Thyroid gland (tissue), 4 donors: ENCODE measurements at regions not wholly inside any gene's neighbourhood (a gene's known extent, or its start where the extent isn't known, plus 50 kb on each side); places are given as distances from the start of the nearest gene placed in this dataset.

Experiments used
- POLR2A ChIP-seq, 2 donors: fragments of 450-650 bp; IDR thresholded peaks; one replicate each; pipeline ENCODE4 v1.6.1; 2017; ENCODE audit warnings: antibody characterized with exemption in 2 of 2, mild to moderate bottlenecking in 2 of 2, moderate library complexity in 1 of 2
- TF ChIP-seq, protein P1 (sequence below), 6 experiments: fragments of 200-600 bp in 3 of 6; fragments of 450-650 bp in 3 of 6; sonication (generic) in 3 of 6; IDR thresholded peaks; one replicate each; pipeline ENCODE4 v1.5.1; 2016 to 2019; ENCODE audit warnings: antibody characterized with exemption in 6 of 6, mild to moderate bottlenecking in 2 of 6, inconsistent platforms in 1 of 6, moderate library complexity in 1 of 6

DNA sequence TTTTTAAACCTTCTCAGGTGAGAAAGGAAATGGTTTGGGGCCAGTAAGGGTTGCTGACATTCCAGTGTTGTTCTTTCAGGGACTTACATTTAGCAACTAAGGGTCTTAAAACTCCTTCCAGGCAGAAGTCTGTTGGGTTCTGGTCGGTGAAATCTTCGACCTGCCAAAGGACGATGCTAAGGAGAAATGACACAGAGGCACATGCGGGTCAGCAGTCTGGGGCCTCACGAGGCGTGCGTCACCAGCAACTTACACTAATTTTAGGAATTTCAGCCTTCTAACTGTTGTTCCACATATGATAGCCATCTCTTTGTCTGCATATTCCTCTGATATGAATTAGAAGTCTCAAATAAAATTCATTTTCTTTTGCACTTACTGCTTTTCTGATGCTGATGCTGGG lies 64.1 kb upstream of the TMEM108 start:
- TF ChIP-seq, protein P1, sequence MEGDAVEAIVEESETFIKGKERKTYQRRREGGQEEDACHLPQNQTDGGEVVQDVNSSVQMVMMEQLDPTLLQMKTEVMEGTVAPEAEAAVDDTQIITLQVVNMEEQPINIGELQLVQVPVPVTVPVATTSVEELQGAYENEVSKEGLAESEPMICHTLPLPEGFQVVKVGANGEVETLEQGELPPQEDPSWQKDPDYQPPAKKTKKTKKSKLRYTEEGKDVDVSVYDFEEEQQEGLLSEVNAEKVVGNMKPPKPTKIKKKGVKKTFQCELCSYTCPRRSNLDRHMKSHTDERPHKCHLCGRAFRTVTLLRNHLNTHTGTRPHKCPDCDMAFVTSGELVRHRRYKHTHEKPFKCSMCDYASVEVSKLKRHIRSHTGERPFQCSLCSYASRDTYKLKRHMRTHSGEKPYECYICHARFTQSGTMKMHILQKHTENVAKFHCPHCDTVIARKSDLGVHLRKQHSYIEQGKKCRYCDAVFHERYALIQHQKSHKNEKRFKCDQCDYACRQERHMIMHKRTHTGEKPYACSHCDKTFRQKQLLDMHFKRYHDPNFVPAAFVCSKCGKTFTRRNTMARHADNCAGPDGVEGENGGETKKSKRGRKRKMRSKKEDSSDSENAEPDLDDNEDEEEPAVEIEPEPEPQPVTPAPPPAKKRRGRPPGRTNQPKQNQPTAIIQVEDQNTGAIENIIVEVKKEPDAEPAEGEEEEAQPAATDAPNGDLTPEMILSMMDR (IDR thresholded peaks at IDR 0.05): no peak
- no peak for TF ChIP-seq POLR2A (IDR thresholded peaks at IDR 0.05)
